GM19468 (cell line): ENCODE measurements at regions not wholly inside any gene's neighbourhood (a gene's known extent, or its start where the extent isn't known, plus 50 kb on each side); places are given as distances from the start of the nearest gene placed in this dataset.
A peak's percentile ranks its signal among the peaks of the same experiment; 100 is the strongest.
"Not testable (repeated sequence)": the region's sequence is repeated elsewhere in the genome, so short reads cannot be mapped to it uniquely, and the experiment has no call there.

Experiments
- ATAC-seq: cut with Tn5 transposase; IDR thresholded peaks from one replicate; pipeline ENCODE4 v1.9.1; 2021; ENCODE audit warnings: mild to moderate bottlenecking, moderate library complexity, moderate number of reproducible peaks; ENCODE audit not compliant: unreplicated experiment; ENCODE audit errors: extremely low read depth

DNA sequence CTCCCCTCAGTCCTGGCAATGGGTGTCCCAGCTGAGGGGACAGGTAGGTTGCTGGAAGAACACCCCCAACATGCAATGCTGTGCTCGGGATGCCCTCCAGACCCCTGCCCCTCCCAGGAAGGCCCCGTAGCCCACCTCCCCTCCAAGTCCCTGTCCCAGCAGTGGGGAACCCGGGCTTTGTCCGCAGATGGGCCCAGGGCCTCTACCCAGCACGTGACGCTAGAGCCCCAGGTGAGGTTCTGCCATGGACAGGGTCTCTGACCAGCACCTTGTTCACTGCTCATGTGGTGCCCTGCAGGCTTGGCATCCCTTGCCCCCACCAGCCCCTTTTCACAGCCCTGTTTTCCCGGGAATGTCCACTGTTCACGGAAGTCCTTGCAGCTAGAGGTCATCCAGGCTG is 220.0 kb upstream of the SGCG start:
- ATAC-seq, result no peak

- ATAC-seq, result not testable (repeated sequence)
Measured at GRCh38 chr13:22961342-22961741, 219.4 kb upstream of the SGCG start.

DNA sequence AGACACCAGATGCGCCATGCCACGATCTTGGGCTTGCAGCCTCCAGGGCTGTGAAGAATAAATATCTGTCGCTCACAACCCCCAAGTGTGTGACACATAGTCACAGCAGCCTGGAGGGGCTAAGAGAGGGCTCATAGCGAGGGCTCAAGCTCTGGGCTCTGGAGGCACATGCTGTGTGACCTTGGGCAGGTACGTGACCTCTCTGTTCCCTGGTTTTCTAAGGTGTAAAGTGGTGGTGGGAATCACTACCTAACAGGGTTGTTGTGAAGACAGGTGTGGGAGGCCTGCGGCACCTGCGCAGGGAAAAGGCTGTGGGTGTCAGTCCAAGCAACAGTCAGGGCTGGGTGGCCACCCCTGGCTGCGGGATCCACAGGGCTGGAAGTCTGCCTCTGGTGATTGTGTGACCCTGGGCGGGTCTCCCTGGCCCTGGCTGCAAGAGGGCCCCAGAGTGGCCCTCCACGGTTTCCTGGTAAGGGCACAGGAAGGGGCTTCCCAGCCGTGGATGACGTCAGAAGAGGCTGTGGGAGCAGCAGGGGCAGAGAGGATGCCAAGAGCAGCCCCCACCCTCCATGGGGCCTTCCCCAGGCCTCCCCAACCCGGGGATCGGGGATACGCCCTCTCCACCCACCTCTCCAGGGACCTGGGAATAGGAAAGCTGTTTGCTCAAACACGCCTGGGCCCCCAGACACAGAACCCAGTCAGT is 218.8 kb upstream of the SGCG start:
- ATAC-seq, result no peak

DNA sequence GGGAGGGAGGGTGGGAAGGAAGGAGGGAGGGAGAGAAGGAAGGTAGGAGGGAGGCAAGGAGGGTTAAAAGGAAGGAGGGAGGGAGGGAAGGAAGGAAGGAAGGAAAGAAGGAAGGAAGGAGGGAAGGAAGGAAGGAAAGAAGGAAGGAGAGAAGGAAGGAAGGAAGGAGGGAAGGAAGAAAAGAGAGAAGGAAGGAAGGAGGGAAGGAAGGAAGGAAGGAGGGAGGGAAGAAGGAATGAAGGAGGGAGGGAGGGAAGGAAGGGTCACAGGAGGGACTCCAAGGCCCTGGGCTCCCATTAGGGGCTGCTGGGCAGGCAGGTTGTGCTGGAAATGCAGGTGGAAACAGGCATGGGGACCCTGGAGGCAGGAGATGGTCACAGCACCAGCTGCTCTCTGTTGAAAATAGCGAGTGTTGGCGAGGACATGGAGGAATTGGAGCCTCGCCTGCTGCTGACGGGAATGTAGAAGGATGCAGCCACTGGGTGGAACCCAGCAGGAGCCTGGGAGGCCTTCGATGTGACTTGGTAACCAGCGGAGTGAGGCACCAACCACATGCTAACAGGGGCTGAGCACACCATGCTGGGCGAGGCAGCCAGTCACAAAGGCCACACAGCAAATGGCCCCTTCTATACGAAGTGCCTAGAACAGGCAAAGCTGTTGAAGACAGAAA is 217.3 kb upstream of the SGCG start:
- ATAC-seq, result not testable (repeated sequence)

DNA sequence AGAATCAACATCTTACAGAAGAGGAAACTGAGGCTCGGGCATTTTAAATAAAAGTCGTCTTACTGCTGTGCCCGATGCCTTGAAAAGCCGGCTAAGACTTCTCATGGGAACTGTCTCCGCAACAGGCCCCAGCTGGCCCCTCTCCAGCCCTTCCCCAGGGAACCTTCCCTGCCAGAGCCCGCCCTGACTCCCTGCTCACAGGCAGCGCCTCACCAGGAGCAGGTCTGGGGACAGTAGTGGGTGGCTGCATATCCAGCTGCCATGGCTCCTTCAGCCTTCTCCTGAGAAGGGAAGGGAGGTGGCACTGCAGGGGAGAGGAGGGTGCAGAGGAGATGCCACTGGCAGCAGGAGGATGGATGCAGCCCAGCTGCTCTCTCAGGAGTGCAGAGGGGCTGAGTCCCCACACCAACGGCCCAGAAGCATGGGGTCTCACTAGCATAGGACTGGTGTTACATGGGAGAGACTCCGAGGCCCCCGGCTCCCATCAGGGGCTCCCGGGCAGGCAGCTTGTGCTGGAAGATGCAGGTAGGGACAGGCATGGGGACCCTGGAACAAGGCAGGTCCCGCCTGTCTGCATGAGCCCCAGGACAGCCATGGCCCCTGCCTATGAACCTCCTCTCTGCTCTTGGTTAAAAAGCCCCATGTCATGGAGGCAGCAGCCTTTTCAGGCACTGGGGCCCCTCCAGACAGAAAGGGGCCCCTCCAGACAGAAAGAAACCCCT is 216.4 kb upstream of the SGCG start:
- no peak for ATAC-seq

DNA sequence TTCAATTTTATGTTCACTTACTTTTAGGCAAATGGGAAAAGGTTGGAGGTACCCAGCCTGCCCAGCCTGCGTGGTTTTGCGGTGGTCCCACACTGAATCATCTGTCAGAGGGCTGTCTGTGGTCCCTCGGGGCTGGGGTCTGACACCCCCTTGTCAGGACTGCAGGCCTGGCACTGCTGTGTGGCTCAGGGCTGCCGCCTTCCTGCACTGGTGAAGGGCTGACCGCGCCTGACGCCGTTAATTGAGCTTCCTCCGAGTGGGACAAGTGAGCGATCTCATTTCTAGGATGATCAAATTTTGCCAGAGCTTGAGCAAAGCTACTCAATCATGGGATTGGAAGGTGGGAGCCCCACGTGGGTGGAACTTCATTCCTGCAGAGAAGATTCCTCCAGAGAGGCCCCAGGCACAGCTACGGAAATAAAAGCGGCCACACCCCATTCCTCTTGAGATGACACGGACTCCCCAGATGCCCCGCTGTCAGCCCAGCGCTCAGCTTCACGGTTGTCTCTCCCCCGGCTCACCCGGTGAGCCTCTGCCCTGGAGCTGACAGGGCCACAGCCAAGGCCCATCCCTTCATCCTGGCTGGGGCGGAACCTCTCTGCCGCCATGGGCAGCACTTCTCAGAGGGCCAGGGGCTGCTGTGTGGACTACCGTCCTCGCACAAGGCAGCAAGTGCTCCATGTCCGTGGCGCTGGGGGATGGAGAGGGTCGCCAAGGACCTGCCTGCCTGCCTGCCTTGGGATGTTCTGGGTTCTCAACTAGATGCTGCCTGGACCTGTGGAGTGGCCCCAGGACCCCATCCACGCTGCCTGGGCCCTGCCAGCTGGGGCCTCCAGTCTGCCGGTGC is 215.5 kb upstream of the SGCG start:
- not testable (repeated sequence) for ATAC-seq

DNA sequence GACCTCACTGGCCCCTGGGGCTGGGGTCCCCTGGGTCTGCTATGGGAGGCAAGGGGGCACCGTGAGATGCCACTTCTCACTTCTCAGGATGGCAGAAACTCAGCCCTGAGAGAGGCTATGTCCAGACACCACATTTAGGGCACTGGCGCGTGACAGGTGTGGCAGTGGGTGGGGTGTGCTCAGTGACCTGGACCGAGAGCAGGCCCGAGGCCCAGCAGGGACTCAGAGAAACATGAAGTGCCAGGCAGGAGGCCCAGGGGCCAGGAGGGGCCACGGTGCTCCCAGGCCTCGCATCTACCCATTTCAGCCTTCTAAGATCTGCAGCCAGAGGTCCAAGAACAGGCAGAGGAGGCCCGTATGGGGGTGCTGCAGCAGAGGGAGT is 214.9 kb upstream of the SGCG start:
- ATAC-seq, result not testable (repeated sequence)

DNA sequence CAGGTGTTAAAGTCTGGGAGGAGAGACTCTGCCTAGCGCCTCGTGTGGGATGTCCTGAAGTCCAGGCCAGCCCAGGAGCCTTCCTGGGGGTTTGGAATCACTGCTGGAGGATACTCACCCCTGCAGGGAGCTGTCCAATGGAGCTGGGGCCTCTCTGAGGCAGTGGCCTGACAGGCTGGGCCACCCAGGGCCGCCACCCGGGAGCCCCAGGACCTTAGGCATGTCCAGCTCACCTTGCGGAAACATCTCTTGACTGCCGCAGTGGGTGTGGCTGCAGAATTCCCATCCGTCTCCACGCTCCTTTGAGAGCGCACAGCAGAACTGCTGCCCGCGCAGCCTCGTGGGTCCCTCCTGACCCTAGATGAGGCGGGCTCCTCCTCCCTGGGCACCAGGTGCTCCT is 214.0 kb upstream of the SGCG start:
- not testable (repeated sequence) for ATAC-seq

DNA sequence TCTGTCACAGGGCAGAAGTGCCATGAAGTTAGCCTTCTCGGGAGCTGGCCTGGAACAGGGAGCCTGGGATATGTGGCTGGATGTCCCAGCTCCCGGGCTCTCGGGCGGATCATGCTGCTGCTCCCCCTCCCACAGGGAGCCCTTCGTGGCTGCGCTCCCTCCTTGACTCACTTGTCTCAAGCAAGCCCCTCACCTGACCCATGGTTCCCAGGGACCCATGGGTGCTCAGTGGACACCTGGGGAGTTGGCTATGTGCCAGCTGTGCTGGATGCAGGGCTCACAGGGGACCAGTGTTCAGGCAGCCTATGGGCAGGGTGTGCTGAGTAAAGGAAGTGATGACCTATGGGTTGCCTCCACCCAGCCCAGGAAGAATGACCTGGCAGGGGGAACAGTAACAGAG is 213.1 kb upstream of the SGCG start:
- ATAC-seq, result no peak

GRCh38 chr13:22979952-22980351 is 200.8 kb upstream of the SGCG start:
- no peak for ATAC-seq

GRCh38 chr13:22980936-22981335 is 199.8 kb upstream of the SGCG start:
- ATAC-seq, result no peak

DNA sequence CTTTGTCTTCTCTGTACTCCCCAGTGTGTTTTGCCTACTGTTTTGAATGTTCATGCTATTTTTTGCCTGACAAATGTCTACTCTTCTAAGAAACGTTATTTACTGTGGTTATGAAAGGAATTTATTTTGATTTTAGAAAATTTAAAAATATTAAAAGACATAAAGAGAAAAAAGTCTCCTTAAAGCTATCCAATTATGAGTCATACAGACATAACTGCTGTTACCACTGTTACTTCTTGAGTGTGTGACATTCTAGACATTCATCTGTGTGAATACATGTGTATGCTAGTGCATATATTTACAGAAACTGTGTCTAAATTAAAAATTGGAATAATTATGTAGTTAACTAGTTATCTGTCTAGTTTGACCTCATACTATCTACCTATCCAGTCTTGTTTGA is 187.6 kb upstream of the SGCG start:
- no peak for ATAC-seq

- ATAC-seq, result no peak
Measured at GRCh38 chr13:23003446-23003845, 177.3 kb upstream of the SGCG start.

- ATAC-seq, result no peak
Measured at GRCh38 chr13:23007426-23007825, 173.4 kb upstream of the SGCG start.

- ATAC-seq, result no peak
Measured at GRCh38 chr13:23018143-23018542, 162.6 kb upstream of the SGCG start.

DNA sequence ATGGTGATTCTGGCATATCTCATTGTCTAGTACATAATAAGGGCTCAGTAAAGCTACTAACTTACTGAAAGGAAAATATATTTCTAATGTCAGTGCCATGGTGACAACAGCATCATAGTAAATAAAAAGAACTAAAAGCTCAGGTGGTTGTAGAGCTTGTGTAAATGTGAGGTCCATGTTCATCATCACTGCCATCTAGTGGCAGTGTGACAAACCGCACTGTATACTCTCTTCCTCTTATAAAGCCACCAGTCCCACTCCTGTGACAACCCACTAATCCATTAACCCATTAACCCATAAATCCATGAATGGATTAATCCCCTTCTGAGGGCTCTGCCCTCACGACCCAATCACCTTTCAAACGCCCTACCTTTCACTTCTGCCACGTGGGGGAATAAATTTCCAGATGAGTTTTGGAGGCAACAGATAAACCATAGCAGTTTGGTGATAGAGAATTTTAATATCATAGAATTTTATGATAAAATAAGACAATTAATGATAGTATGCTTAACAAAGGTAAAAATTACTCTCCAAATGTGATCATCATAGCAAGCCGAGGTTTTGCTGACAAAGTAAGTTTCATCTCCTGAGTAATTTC is 160.4 kb upstream of the SGCG start:
- ATAC-seq, result peak; percentile 72

DNA sequence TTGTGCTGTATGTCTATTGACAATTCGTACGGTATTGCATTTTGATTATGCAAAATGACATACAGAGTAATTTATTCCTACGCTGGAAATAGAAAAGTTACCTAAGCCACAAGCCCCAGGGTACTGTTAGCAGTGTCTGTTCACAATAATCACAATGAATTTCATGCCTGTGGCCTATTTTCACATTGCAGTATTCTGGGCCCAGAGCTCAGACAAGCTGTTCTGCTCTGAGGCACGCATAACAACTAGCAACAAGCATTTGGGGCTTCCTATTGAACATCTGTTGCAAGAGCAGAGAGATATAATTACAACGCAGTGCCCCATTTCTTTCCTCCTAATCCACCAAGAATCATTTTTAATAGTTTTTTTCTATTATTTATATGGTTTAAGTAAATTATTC is 158.9 kb upstream of the SGCG start:
- ATAC-seq, result no peak

DNA sequence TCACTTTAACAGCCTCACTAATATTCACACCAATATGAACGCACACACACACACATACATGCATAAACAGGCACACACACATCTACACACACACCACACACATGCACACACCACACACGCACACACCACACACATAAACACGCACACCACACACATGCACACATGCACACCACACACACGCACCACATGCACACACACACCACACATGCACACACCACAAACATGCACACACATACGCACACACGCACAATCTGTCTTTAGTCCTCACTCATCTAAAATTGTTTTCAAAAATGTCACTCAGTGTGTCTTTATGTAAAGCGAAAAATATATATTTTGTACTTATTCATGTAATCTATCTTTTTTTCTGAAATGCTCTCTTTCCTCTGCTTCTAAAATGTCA is 158.1 kb upstream of the SGCG start:
- ATAC-seq, result no peak

DNA sequence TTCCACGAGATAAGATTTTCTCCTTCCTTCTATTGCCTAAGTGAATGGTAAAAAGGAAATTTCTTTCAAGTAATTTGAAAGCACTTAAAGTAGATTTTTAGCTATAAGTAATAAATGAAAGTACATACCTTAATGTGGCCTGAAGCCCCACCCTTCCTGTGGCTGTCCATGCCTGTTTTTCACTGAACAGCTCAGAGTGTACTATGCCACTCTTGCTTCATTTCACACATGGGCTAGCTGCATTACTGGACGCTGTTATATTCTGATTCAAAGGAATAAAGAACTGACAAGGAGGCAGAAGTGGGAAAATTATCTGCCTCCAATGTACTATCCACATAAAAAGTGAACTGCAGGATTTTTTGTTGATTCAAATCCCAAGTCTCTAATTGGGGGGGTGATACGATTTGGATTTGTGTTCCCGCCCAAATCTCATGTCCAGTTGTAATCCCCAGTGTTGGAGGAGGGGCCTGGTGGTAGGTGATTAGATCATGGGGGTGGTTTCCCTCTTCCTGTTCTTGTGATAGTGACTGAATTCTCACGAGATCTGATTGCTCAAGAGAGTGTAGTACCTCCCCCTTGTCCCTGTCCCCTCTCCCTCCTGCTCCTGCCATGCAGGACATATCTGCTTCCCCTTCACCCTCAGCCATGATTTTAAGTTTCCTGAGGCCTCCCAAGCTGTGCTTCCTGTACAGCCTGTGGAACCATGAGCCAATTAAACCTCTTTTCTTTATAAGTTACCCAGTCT is 154.7 kb upstream of the SGCG start:
- ATAC-seq, result no peak
